ENCODE measurements at regions not wholly inside any gene's neighbourhood (a gene's known extent, or its start where the extent isn't known, plus 50 kb on each side); places are given as distances from the start of the nearest gene placed in this dataset.

GRCh38 chr1:101308935-101309333, 72.1 kb downstream of the S1PR1 start (continued):
- TF ChIP-seq TAF1 (IDR thresholded peaks at IDR 0.05; ENCODE audit: low read depth, low read length) (no peak), PHF8 (conservative IDR thresholded peaks at IDR 0.05; ENCODE audit: low read depth, low read length) (no peak), MAFK (IDR thresholded peaks at IDR 0.05; ENCODE audit: low read depth, low read length) (no peak)
